ENCODE measurements at regions not wholly inside any gene's neighbourhood (a gene's known extent, or its start where the extent isn't known, plus 50 kb on each side); places are given as distances from the start of the nearest gene placed in this dataset.
"Not testable (repeated sequence)": the region's sequence is repeated elsewhere in the genome, so short reads cannot be mapped to it uniquely, and the experiment has no call there.

- H3K4me1 ChIP-seq (ENCODE audit: control insufficient read depth, insufficient read depth, low read length) = peaks cover 3% of the 10 kb centered on the region
- DNase-seq (ENCODE audit: low read depth in 4 of 6, low spot score in 6 of 6) = no peak
- no peaks in the 10 kb centered on the region for H3K27me3 ChIP-seq (ENCODE audit: control insufficient read depth, insufficient read depth, low read length)
- H3K9me3 ChIP-seq (ENCODE audit: control insufficient read depth, insufficient read depth, low read length) = peaks cover 2% of the 10 kb centered on the region
- no peaks in the 10 kb centered on the region for H3K36me3 ChIP-seq (ENCODE audit: control insufficient read depth, insufficient read depth, low read length)
- WGBS (ENCODE audit: insufficient coverage) = no CpG with 5 or more reads among the region's 3 CpGs
- no peak overlapping the region for H3K27ac ChIP-seq (ENCODE audit: low read depth, low read length)
- H3K4me3 ChIP-seq (ENCODE audit: low read depth, low read length) = no peak overlapping the region
Observed at GRCh38 chr1:233735847-233736246, 121.9 kb downstream of the KCNK1 start.

GRCh38 chr1:233737341-233737740 is 123.4 kb downstream of the KCNK1 start:
- Histone ChIP-seq H3K27me3 (ENCODE audit: control insufficient read depth, insufficient read depth, low read length) (no peaks in the 10 kb centered on the region), H3K4me1 (ENCODE audit: control insufficient read depth, insufficient read depth, low read length) (peaks cover 3% of the 10 kb centered on the region), H3K4me3 (ENCODE audit: low read depth, low read length) (no peak overlapping the region), H3K36me3 (ENCODE audit: control insufficient read depth, insufficient read depth, low read length) (no peaks in the 10 kb centered on the region), H3K27ac (ENCODE audit: low read depth, low read length) (no peak overlapping the region), H3K9me3 (ENCODE audit: control insufficient read depth, insufficient read depth, low read length) (peaks cover 2% of the 10 kb centered on the region)
- 100% methylated on average over 1 of the region's 2 CpGs for WGBS (ENCODE audit: insufficient coverage)
- DNase-seq (ENCODE audit: low read depth in 4 of 6, low spot score in 6 of 6) = no peak

- DNase-seq (ENCODE audit: low read depth in 4 of 6, low spot score in 6 of 6) = no peak
- Histone ChIP-seq H3K4me1 (ENCODE audit: control insufficient read depth, insufficient read depth, low read length) (peaks cover 3% of the 10 kb centered on the region), H3K27ac (ENCODE audit: low read depth, low read length) (no peak overlapping the region), H3K27me3 (ENCODE audit: control insufficient read depth, insufficient read depth, low read length) (no peaks in the 10 kb centered on the region), H3K9me3 (ENCODE audit: control insufficient read depth, insufficient read depth, low read length) (peaks cover 2% of the 10 kb centered on the region), H3K4me3 (ENCODE audit: low read depth, low read length) (no peak overlapping the region), H3K36me3 (ENCODE audit: control insufficient read depth, insufficient read depth, low read length) (no peaks in the 10 kb centered on the region)
- no CpG with 5 or more reads among the region's 8 CpGs for WGBS (ENCODE audit: insufficient coverage)
Observed at GRCh38 chr1:233738396-233738795, 124.5 kb downstream of the KCNK1 start.

GRCh38 chr1:233738850-233739249 is 124.9 kb downstream of the KCNK1 start:
- WGBS (ENCODE audit: insufficient coverage) = 80% methylated on average over 8 of the region's 14 CpGs
- Histone ChIP-seq H3K4me1 (ENCODE audit: control insufficient read depth, insufficient read depth, low read length) (peaks cover 3% of the 10 kb centered on the region), H3K36me3 (ENCODE audit: control insufficient read depth, insufficient read depth, low read length) (no peaks in the 10 kb centered on the region), H3K4me3 (ENCODE audit: low read depth, low read length) (no peak overlapping the region), H3K9me3 (ENCODE audit: control insufficient read depth, insufficient read depth, low read length) (peaks cover 2% of the 10 kb centered on the region), H3K27ac (ENCODE audit: low read depth, low read length) (no peak overlapping the region), H3K27me3 (ENCODE audit: control insufficient read depth, insufficient read depth, low read length) (no peaks in the 10 kb centered on the region)
- DNase-seq (ENCODE audit: low read depth in 4 of 6, low spot score in 6 of 6) = no peak

- Histone ChIP-seq H3K4me3 (ENCODE audit: low read depth, low read length) (no peak overlapping the region), H3K27ac (ENCODE audit: low read depth, low read length) (no peak overlapping the region), H3K9me3 (ENCODE audit: control insufficient read depth, insufficient read depth, low read length) (no peaks in the 10 kb centered on the region), H3K4me1 (ENCODE audit: control insufficient read depth, insufficient read depth, low read length) (no peaks in the 10 kb centered on the region), H3K27me3 (ENCODE audit: control insufficient read depth, insufficient read depth, low read length) (no peaks in the 10 kb centered on the region), H3K36me3 (ENCODE audit: control insufficient read depth, insufficient read depth, low read length) (no peaks in the 10 kb centered on the region)
- no CpG with 5 or more reads among the region's 3 CpGs for WGBS (ENCODE audit: insufficient coverage)
- peak in 1 of 6 donors; percentile 38 for DNase-seq (ENCODE audit: low read depth in 4 of 6, low spot score in 6 of 6)
Observed at GRCh38 chr1:233744779-233745513, 131.0 kb downstream of the KCNK1 start.

GRCh38 chr1:233750139-233750538 is 136.2 kb downstream of the KCNK1 start:
- H3K27me3 ChIP-seq (ENCODE audit: control insufficient read depth, insufficient read depth, low read length) = no peaks in the 10 kb centered on the region
- no peaks in the 10 kb centered on the region for H3K36me3 ChIP-seq (ENCODE audit: control insufficient read depth, insufficient read depth, low read length)
- WGBS (ENCODE audit: insufficient coverage) = no CpG with 5 or more reads among the region's 1 CpG
- no peaks in the 10 kb centered on the region for H3K9me3 ChIP-seq (ENCODE audit: control insufficient read depth, insufficient read depth, low read length)
- H3K27ac ChIP-seq (ENCODE audit: low read depth, low read length) = no peak overlapping the region
- H3K4me1 ChIP-seq (ENCODE audit: control insufficient read depth, insufficient read depth, low read length) = no peaks in the 10 kb centered on the region
- no peak for DNase-seq (ENCODE audit: low read depth in 4 of 6, low spot score in 6 of 6)
- no peak overlapping the region for H3K4me3 ChIP-seq (ENCODE audit: low read depth, low read length)

- no peaks in the 10 kb centered on the region for H3K4me1 ChIP-seq (ENCODE audit: control insufficient read depth, insufficient read depth, low read length)
- H3K27ac ChIP-seq (ENCODE audit: low read depth, low read length) = no peak overlapping the region
- no peak overlapping the region for H3K4me3 ChIP-seq (ENCODE audit: low read depth, low read length)
- H3K36me3 ChIP-seq (ENCODE audit: control insufficient read depth, insufficient read depth, low read length) = no peaks in the 10 kb centered on the region
- no peaks in the 10 kb centered on the region for H3K9me3 ChIP-seq (ENCODE audit: control insufficient read depth, insufficient read depth, low read length)
- no peaks in the 10 kb centered on the region for H3K27me3 ChIP-seq (ENCODE audit: control insufficient read depth, insufficient read depth, low read length)
- no CpG with 5 or more reads among the region's 1 CpG for WGBS (ENCODE audit: insufficient coverage)
- DNase-seq (ENCODE audit: low read depth in 4 of 6, low spot score in 6 of 6) = no peak
Observed at GRCh38 chr1:233759665-233760064, 144.8 kb upstream of the SLC35F3 start.

- DNase-seq (ENCODE audit: low read depth in 4 of 6, low spot score in 6 of 6); H3K4me3 ChIP-seq (ENCODE audit: low read depth, low read length); H3K27ac ChIP-seq (ENCODE audit: low read depth, low read length); H3K36me3 ChIP-seq (ENCODE audit: control insufficient read depth, insufficient read depth, low read length); H3K9me3 ChIP-seq (ENCODE audit: control insufficient read depth, insufficient read depth, low read length); H3K4me1 ChIP-seq (ENCODE audit: control insufficient read depth, insufficient read depth, low read length); H3K27me3 ChIP-seq (ENCODE audit: control insufficient read depth, insufficient read depth, low read length): not testable (repeated sequence)
- WGBS (ENCODE audit: insufficient coverage) = no CpG with 5 or more reads among the region's 3 CpGs
Observed at GRCh38 chr1:233764304-233764703, 140.2 kb upstream of the SLC35F3 start.

- no CpG with 5 or more reads among the region's 1 CpG for WGBS (ENCODE audit: insufficient coverage)
- H3K27ac ChIP-seq (ENCODE audit: low read depth, low read length) = peak overlapping the region; percentile 42
- no peak overlapping the region for H3K4me3 ChIP-seq (ENCODE audit: low read depth, low read length)
- H3K36me3 ChIP-seq (ENCODE audit: control insufficient read depth, insufficient read depth, low read length) = no peaks in the 10 kb centered on the region
- DNase-seq (ENCODE audit: low read depth in 4 of 6, low spot score in 6 of 6) = peak in 2 of 6 donors; percentile 68 to 81
- H3K9me3 ChIP-seq (ENCODE audit: control insufficient read depth, insufficient read depth, low read length) = peaks cover 4% of the 10 kb centered on the region
- peaks cover 3% of the 10 kb centered on the region for H3K4me1 ChIP-seq (ENCODE audit: control insufficient read depth, insufficient read depth, low read length)
- no peaks in the 10 kb centered on the region for H3K27me3 ChIP-seq (ENCODE audit: control insufficient read depth, insufficient read depth, low read length)
Observed at GRCh38 chr1:233777566-233777965, 126.9 kb upstream of the SLC35F3 start.

- Histone ChIP-seq H3K27ac (ENCODE audit: low read depth, low read length) (no peak overlapping the region), H3K9me3 (ENCODE audit: control insufficient read depth, insufficient read depth, low read length) (no peaks in the 10 kb centered on the region)
- WGBS (ENCODE audit: insufficient coverage) = 83% methylated on average over 2 of the region's 2 CpGs
Observed at GRCh38 chr1:233780049-233780448, 124.4 kb upstream of the SLC35F3 start.

More at GRCh38 chr1:233780049-233780448, 124.4 kb upstream of the SLC35F3 start:
- no peak for DNase-seq (ENCODE audit: low read depth in 4 of 6, low spot score in 6 of 6)
- Histone ChIP-seq H3K4me1 (ENCODE audit: control insufficient read depth, insufficient read depth, low read length) (peaks cover 3% of the 10 kb centered on the region), H3K36me3 (ENCODE audit: control insufficient read depth, insufficient read depth, low read length) (no peaks in the 10 kb centered on the region), H3K4me3 (ENCODE audit: low read depth, low read length) (no peak overlapping the region), H3K27me3 (ENCODE audit: control insufficient read depth, insufficient read depth, low read length) (no peaks in the 10 kb centered on the region)

All from spinal cord (tissue), 9 donors.